Suprapubic skin (tissue), 4 donors: ENCODE measurements at regions not wholly inside any gene's neighbourhood (a gene's known extent, or its start where the extent isn't known, plus 50 kb on each side); places are given as distances from the start of the nearest gene placed in this dataset.

ENCODE experiments used
- CTCF ChIP-seq, 2 donors: fragments of 200-600 bp in 1 of 2; fragments of 450-650 bp in 1 of 2; sonication (generic) in 1 of 2; IDR thresholded peaks; one replicate each; pipeline ENCODE4 v1.5.1; 2016 to 2019; ENCODE audit warnings: antibody characterized with exemption in 2 of 2, mild to moderate bottlenecking in 1 of 2, moderate library complexity in 1 of 2
- EP300 ChIP-seq: sonication (generic); formaldehyde crosslinking; IDR thresholded peaks from one replicate; pipeline ENCODE4 v1.6.1; 2017; ENCODE audit warnings: antibody characterized with exemption
- POLR2A ChIP-seq, 2 donors: fragments of 450-650 bp; IDR thresholded peaks; one replicate each; pipeline ENCODE4 v1.6.1; 2017; ENCODE audit warnings: antibody characterized with exemption in 2 of 2, mild to moderate bottlenecking in 2 of 2, moderate library complexity in 2 of 2
- POLR2AphosphoS5 ChIP-seq, 3 donors: sonication (generic); formaldehyde crosslinking; IDR thresholded peaks; one replicate each; pipeline ENCODE4 v1.6.1; 2017; ENCODE audit warnings: antibody characterized with exemption in 3 of 3

GRCh38 chr6:113292646-113293422 lies 564.3 kb upstream of the MARCKS start:
- TF ChIP-seq POLR2A (IDR thresholded peaks at IDR 0.05) (no peak), CTCF (IDR thresholded peaks at IDR 0.05) (no peak), POLR2AphosphoS5 (IDR thresholded peaks at IDR 0.05) (no peak), EP300 (no peak)
